ENCODE measurements at regions not wholly inside any gene's neighbourhood (a gene's known extent, or its start where the extent isn't known, plus 50 kb on each side); places are given as distances from the start of the nearest gene placed in this dataset.

- intact Hi-C loops (cut with micrococcal nuclease): no loop called here
- Histone ChIP-seq H3F3A (ENCODE audit: low read length, unreplicated experiment) (no peaks in the 10 kb centered on the region), H3K9me3 (ENCODE audit: low read length) (no peaks in the 10 kb centered on the region), H3K36me3 (ENCODE audit: low read depth, low read length) (no peaks in the 10 kb centered on the region), H3K4me1 (ENCODE audit: insufficient read depth, low read length) (no peaks in the 10 kb centered on the region), H3K79me2 (ENCODE audit: low read length) (no peaks in the 10 kb centered on the region), H2AFZ (ENCODE audit: low read length) (no peak overlapping the region), H3K9me2 (replicated peaks; ENCODE audit: low read length) (no peaks in the 10 kb centered on the region), H3K27ac (ENCODE audit: low read length) (no peak overlapping the region), H4K20me1 (ENCODE audit: low read length) (no peaks in the 10 kb centered on the region), H3K27me3 (ENCODE audit: low read length) (peaks cover 94% of the 10 kb centered on the region), H3K4me3 (ENCODE audit: low read length) (no peak overlapping the region), H3K4me2 (ENCODE audit: low read length) (no peak overlapping the region), H3K9ac (ENCODE audit: low read length) (no peak overlapping the region)
- peak; percentile 33; the same call in 1 of the 2 replicates for ATAC-seq
- ChIA-PET CTCF (no interaction called here), POLR2A (ENCODE audit: unreplicated experiment) (no interaction called here)
- DNase-seq: no peak
- no TSS peak for BruUV-seq (replicated peaks)
- TF ChIP-seq EZH2 (IDR thresholded peaks at IDR 0.05; ENCODE audit: low read length, unreplicated experiment): no peak
- TF ChIP-seq EZH2phosphoT487 (IDR thresholded peaks at IDR 0.05; ENCODE audit: borderline replicate concordance, low read length): no peak
- no peak for TF ChIP-seq CTCF (conservative IDR thresholded peaks at IDR 0.05; ENCODE audit: low read depth, low read length)
Observed at GRCh38 chr17:79174905-79175856, 100.6 kb downstream of the ENGASE start.

GRCh38 chr17:79174193-79174765, 99.7 kb downstream of the ENGASE start:
- Histone ChIP-seq H3K27me3 (ENCODE audit: low read length) (peaks cover 94% of the 10 kb centered on the region), H3K9me2 (replicated peaks; ENCODE audit: low read length) (no peaks in the 10 kb centered on the region), H3K27ac (ENCODE audit: low read length) (no peak overlapping the region), H4K20me1 (ENCODE audit: low read length) (no peaks in the 10 kb centered on the region), H3K9ac (ENCODE audit: low read length) (no peak overlapping the region), H3K9me3 (ENCODE audit: low read length) (no peaks in the 10 kb centered on the region), H3F3A (ENCODE audit: low read length, unreplicated experiment) (no peaks in the 10 kb centered on the region), H3K4me2 (ENCODE audit: low read length) (no peak overlapping the region), H3K36me3 (ENCODE audit: low read depth, low read length) (no peaks in the 10 kb centered on the region), H3K79me2 (ENCODE audit: low read length) (no peaks in the 10 kb centered on the region), H2AFZ (ENCODE audit: low read length) (no peak overlapping the region), H3K4me3 (ENCODE audit: low read length) (no peak overlapping the region), H3K4me1 (ENCODE audit: insufficient read depth, low read length) (no peaks in the 10 kb centered on the region)
- ATAC-seq: no peak
- no peak for DNase-seq
- ChIA-PET CTCF (interaction anchor here (0.5 kb wide), 1 partner anchor 227 kb away, joined by 9 read pairs; no protein-coding TSS in a partner anchor), POLR2A (ENCODE audit: unreplicated experiment) (no interaction called here)
- intact Hi-C loops (cut with micrococcal nuclease): no loop called here
- no TSS peak for BruUV-seq (replicated peaks)
- TF ChIP-seq EZH2phosphoT487 (IDR thresholded peaks at IDR 0.05; ENCODE audit: borderline replicate concordance, low read length): no peak
- no peak for TF ChIP-seq CTCF (conservative IDR thresholded peaks at IDR 0.05; ENCODE audit: low read depth, low read length)
- no peak for TF ChIP-seq EZH2 (IDR thresholded peaks at IDR 0.05; ENCODE audit: low read length, unreplicated experiment)

- H3K9me3 ChIP-seq (ENCODE audit: low read length): no peaks in the 10 kb centered on the region
- CTCF ChIA-PET: no interaction called here
Observed at GRCh38 chr17:79171188-79171587, 96.6 kb downstream of the ENGASE start.

More at GRCh38 chr17:79171188-79171587, 96.6 kb downstream of the ENGASE start:
- intact Hi-C loops (cut with micrococcal nuclease): no loop called here
- no peaks in the 10 kb centered on the region for H3K36me3 ChIP-seq (ENCODE audit: low read depth, low read length)
- H3K27ac ChIP-seq (ENCODE audit: low read length): no peak overlapping the region
- no TSS peak for BruUV-seq (replicated peaks)
- 0 out of 2 replicates have a peak, but pooled peaks cover 3% of the 10 kb centered on the region for H4K20me1 ChIP-seq (ENCODE audit: low read length)
- TF ChIP-seq CTCF (conservative IDR thresholded peaks at IDR 0.05; ENCODE audit: low read depth, low read length) (no peak), EZH2phosphoT487 (IDR thresholded peaks at IDR 0.05; ENCODE audit: borderline replicate concordance, low read length) (no peak), EZH2 (IDR thresholded peaks at IDR 0.05; ENCODE audit: low read length, unreplicated experiment) (no peak)
- H3F3A ChIP-seq (ENCODE audit: low read length, unreplicated experiment): no peaks in the 10 kb centered on the region
- H3K27me3 ChIP-seq (ENCODE audit: low read length): peaks cover 94% of the 10 kb centered on the region
- H3K9me2 ChIP-seq (replicated peaks; ENCODE audit: low read length): no peaks in the 10 kb centered on the region
- DNase-seq (no peak), ATAC-seq (no peak)
- no peaks in the 10 kb centered on the region for H3K4me1 ChIP-seq (ENCODE audit: insufficient read depth, low read length)
- no peak overlapping the region for H3K9ac ChIP-seq (ENCODE audit: low read length)
- H3K4me2 ChIP-seq (ENCODE audit: low read length): no peak overlapping the region
- H2AFZ ChIP-seq (ENCODE audit: low read length): no peak overlapping the region
- H3K4me3 ChIP-seq (ENCODE audit: low read length): no peak overlapping the region
- H3K79me2 ChIP-seq (ENCODE audit: low read length): no peaks in the 10 kb centered on the region
- POLR2A ChIA-PET (ENCODE audit: unreplicated experiment): no interaction called here
